GM19099 (cell line): ENCODE measurements at regions not wholly inside any gene's neighbourhood (a gene's known extent, or its start where the extent isn't known, plus 50 kb on each side); places are given as distances from the start of the nearest gene placed in this dataset.

Experiments used
- POLR2A ChIP-seq: IDR thresholded peaks from 3 replicates; pipeline ENCODE4 v1.6.1; 2011; ENCODE audit warnings: low read depth; ENCODE audit not compliant: insufficient read length; ENCODE audit errors: extremely low read depth

DNA sequence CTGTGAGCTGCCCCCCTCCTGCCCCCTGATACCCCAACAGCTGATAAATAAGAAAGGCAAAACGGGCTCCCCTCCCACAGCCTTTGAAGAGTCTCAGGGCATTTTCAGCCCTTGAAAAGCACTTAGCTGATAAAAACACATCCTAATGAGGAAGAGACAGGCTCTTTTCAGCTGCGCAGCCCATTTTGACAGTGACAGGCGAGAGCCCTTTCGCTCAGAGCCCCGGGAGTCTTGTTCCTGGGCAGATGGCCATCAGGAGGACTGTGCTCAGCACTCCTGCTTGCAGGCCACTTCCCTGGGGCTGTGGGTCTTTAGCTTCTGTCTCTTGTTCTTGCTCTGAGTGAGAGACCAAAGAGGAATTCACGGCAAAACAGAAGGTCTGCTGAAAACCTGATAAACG is 757.2 kb downstream of the BRD1 start:
- no peak for TF ChIP-seq POLR2A

DNA sequence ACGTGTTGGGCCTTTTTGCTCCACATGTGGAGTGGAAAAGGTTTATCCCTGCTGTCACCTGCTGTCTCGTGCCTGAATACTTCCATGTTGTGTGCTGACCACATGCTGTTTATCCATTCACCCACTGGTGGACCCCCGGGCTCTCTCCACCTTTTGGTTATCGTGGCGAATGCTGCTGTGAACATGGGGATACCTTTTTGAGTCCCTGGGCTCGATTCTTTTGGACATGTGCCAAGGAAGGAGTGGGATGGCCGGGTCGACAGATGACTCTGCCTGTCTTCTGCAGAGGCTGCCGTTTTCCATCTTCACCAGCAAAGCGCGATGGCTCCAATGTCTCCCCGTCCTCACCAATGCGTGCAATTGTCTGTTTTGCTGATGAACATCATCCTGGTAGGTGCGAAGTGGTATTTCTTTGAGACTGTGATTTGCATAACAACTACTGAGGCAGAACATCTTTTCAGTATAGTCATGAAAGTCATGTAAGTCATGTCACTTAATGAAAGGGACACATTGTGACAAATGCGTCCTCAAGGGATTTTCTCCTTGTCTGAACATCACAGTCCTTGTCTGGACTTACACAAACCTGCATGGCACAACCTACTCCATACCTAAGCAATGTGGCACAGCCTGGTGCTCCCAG is 758.7 kb downstream of the BRD1 start:
- TF ChIP-seq POLR2A, result no peak

DNA sequence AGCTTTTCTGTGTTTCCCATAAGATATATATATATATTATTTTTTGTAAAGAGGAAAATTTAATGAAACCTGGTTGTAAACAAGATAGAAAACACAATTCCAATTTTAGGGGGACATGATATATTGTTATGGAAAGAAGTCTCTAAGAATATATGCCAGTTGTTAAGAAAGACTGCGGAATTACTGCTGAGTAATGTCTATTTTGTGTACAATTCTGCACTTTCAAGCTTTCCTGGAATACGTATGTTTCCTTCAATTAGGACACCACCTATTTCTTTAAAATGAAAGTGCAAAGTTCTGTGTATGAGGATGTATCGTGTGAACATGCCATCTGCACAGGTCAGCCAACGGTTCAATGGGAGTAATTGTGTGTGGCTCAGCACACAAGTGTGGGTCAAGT is 760.2 kb downstream of the BRD1 start:
- TF ChIP-seq POLR2A, result no peak

DNA sequence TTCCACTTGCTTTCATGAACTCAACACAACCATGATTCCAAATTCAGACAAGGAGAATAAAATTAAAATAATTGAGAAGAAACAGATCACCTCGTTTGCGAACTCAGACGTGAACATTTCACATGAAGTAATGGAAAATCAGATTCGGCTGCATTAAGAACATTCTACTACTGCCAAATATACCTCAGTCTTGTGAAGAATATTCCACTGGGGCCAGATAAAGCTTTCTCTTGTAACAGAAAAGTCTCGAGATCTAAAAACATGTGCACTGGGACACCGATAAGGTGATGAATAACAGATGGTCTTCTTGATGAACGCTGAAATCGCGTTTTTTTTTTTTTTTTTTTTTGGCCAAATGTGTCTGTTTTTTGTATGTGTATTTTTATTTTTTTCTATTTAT is 761.1 kb downstream of the BRD1 start:
- no peak for TF ChIP-seq POLR2A

DNA sequence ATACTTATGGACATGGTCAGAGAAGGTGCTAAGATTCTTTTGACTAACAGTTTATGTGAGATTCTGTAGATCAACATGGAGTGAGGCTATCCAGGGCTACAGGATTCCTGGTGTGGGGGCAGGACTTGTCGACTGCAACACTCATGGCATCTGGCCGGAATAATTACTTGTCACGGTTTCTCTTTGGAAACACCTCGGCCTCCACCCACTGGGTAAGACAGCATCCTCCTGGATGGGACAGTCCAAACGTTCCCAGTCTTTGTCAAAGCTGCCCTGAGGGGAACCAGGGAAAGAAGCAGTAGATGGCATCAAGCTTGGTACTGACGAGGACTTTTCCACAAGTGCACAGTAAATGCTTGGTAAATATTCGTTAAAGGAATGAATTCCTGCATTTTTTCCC is 762.8 kb downstream of the BRD1 start:
- TF ChIP-seq POLR2A, result no peak

DNA sequence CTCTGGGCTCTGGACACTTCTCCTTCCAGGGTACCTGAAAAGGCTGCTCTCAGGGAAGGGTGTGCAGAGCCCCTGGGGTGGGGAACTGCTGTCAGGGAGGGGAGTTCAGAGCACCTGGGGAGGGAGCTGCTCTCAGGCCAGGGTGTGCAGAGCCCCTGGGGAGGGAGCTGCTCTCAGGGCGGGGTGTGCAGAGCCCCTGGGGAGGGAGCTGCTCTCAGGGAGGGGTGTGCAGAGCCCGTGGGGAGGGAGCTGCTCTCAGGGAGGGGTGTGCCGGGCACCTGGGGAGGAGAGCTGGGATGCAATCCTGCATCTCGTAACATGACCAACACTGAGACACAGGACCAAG is 764.2 kb downstream of the BRD1 start:
- TF ChIP-seq POLR2A, result no peak

DNA sequence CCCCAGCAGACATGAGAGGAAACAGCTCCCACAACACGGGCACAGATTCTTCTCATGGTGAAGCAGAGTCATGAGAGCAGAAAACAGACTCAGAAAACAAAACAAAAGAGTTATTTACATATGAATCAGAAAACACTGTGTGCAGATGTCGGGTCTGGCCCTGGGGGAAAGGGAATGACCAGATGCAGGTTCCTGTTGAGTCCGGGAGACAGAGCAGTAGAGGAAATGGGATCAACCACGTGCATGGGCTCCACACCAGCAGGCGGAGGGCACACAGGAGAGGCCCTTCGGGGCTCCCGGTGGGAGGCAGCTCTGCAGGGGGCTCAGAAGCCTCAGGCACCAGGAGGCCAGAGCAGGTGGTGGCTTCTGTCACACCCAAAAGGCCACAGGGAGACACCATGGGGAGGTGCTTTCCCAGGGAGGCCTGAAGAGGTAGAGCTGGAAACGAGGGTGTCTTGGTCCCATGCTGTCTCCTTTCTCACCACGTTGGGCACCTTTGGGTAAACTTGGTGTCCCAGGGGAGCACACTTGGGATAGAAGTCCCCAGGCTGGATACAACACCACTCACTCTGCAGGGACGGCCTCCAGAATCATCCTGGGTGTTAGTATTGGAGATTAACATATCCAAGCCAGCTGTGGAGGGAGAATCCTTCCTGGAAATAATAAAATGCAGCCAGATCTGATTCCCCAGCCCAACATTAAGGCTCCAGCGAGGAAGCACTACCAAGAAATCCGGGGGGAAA is 764.7 kb downstream of the BRD1 start:
- TF ChIP-seq POLR2A, result no peak

DNA sequence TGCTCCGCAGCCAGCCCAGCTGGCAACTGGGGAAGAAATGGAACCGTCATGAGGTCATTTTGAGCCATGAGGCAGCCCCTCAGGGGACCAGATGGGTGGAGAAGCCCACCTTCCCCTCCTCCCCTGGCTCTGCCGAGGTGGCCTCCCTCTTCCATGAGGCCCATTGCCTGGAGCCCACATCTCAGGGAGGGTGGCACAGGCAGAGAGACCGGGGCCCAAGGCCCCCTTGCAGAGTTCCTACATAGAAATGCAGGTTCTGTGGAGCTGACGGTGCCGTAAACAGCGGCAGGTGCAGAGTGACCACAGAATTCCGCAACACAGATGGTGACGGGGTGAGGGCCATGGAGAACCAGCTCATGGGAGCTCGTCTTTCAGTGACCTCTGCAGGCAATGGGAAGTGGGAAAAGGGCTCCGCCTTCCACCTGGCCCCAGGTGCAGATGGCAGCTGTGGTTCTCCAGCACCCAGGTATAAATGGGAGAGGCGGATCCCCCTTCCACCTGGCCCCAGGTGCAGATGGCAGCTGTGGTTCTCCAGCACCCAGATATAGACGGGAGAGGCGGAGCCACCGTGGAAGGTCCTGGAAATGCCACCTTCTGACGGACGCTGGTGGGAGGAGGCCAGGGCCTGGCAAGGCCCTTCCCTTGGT is 765.4 kb downstream of the BRD1 start:
- TF ChIP-seq POLR2A, result no peak

DNA sequence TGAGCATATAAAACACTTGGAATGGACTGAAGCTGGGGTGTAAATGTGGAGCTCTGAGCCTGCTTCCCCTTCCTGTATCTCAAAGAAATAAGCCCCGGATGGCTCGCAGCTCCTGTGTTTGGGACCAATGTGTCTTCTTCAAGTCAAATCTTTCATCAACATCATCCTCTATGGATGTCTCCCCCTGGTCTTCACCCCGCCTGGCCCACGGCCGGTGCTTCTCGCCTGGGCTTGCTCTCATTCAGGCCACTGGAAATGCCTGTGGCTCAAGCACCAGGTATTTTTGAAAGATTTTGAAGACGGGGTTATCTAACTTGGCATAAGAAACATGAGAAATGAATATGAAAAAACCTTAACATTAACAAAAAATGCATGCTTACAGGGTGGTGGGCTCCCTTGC is 769.8 kb downstream of the BRD1 start:
- no peak for TF ChIP-seq POLR2A

DNA sequence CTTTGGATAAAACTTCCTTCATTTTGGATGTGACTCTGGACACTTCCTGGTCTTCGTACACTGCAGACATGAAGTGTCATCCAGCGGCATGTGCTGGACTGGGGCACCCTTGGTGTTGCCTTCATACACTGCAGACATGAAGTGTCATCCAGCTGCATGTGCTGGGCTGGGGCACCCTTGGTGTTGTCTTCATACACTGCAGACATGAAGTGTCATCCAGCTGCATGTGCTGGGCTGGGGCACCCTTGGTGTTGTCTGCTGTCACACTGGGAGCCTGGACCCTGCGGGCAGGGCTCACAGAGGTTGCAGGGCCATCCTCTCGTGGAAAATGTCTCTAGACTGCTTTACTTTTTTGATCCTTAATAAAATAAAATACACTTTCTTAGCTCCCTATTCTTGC is 771.4 kb downstream of the BRD1 start:
- no peak for TF ChIP-seq POLR2A

DNA sequence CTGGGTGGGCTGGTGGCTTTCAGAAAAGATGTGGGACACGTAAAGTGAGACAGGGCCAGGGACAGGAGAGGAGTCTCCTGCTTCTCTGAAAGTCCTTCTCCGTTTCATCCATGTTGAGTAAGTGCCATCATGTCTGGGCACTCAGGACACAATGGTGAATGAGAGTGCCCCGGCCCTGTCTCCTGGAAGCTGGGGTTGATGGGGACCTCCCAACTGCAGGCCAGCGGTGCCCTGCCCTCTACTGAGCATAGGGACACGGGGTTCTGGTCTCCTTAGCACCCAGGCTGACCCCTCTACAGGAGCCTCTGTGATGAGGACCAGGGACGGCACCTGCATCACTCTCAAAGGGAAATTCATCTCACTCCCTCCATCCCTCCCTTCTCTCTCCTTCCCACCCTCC is 772.3 kb downstream of the BRD1 start:
- TF ChIP-seq POLR2A, result no peak

DNA sequence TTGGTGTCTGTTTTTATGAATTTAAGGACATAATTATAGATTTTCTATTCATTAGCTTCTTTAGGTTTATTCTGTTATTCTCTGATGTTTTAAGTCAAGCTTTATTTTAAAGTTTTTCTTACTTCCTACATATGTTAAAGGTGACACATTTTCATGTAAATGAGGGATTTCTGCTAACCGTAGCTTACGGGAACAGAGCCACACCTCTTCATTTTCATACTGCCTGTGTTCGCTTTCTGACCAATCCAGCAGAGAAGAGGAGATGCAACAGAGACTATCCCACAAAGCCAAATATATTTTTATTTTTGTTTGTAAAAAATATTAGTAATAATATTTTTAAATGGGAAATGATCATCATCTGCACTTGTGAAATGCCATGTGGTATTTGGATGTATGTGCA is 774.1 kb downstream of the BRD1 start:
- TF ChIP-seq POLR2A, result no peak

DNA sequence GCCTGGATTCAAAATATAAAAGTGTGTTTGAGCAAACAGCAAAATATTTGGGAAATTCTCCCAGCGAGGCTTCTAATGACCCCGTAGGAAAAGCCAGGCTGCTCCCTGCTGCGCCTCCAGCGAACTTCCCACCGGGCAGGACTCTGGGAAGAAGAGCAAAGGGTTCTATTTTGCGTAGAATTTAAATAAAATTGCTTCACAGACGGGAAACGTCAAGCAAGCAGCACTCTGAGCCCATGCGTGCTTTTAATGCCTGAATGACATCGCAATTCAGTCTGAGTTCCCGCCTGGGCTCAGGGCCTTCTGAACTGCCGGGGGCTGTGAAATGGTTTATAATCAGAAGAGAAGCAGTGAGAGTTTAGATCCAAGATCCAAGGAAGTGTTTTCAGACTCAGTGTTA is 775.1 kb downstream of the BRD1 start:
- no peak for TF ChIP-seq POLR2A

DNA sequence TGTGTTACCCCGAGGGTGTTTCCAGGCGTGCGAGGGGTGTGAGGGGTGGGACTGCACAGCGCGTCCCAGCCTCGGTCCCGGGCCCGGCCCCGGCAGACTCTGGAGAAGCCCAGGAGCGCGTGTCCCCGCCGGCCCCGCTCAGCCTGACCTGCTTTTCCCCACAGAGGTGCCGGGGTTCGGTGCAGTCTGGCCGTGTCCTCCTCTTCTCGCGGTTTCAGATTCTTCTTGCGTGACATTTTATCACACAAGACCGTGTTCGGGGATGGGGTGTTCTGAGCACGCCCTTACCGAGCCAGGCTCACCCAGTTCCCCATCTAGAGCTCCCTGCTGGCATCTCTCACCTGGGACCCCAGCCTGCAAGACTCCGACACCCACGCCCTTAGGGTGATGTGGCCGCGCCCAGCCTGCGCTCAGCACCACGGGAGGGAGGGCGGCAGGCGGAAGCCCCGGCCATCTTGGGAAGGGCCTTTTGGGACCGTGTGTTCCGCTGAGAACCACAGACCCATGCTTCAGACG is 775.6 kb downstream of the BRD1 start:
- TF ChIP-seq POLR2A, result no peak

DNA sequence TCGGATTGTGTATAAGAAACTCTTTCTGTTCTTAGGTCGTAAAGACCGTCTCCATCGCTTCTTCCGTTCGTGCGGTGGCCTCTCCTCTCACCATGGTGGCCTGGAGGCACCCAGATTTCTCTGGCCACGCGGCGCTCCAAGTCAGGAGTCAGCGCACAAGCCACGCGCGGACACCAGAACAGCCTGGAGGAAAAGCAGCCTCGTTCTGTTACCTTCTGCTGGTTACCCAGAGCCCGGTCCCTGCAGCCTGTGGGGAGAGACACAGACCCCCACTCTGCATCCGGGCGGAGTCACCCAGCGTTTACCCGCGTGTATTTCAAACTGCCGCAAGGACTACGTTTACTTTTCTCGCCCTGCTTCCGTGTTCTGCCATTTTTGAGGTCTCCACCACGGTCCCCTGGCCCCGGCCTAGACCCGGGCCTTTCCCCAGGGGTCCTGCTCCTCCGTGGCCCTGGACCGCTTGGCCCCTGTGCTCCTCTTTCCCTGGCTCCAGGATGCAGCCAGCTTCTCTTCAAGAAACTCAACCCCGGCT is 776.1 kb downstream of the BRD1 start:
- TF ChIP-seq POLR2A, result no peak

DNA sequence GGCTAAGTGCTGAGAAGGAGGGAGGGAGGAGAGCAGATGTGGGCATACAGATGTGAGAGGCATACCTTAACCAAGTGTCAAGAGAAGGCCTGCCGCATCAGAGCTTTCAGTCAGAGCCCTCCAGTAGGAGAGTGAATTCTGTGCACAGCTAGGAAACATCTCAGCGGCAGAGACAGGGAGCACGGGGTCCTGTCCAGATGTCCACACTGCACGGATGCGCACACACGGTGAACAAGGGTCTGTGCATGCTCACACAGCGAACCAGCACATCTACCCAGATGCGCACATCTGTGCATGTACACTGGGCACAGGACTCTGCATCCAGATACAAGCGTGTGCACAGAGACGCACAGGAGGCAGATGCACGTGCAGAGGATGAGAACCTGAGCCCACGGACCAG is 778.0 kb downstream of the BRD1 start:
- TF ChIP-seq POLR2A, result no peak

DNA sequence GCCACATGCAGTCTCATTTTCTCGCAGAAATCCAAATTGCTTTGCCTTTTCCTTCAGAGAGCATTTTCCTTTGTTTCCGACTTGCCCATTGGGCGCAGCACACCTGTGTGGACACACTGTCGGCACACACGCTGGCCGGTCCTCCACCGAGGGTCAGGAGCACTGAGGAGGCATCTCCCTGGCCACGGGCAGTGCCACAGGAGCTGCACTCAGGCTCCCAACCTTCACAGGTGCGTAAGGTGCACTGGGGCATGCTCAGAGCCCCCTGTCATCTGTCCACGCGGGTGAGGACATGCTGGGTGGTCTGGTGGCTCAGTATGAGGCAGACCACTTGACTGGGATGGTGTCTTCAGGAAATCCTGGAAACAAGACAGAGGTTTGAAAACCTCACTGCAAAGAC is 779.1 kb downstream of the BRD1 start:
- TF ChIP-seq POLR2A, result no peak

DNA sequence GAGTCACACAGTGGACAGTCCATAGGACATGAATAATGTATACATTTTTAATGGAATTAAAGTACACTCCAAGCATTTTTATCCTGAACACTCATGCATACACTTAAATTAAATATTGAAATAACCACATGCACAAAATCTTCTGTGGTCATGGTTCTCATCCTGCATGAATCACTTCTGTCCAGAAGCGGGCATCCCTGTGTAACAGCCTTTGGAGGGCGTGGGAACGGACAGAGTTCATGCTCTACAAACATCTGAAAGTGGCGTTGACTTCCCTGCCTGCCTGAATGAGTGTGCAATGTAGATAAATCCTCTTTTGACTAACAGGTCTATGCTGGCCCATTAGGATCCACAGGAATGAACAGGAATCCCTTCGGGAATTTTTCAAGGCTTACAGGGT is 780.2 kb downstream of the BRD1 start:
- no peak for TF ChIP-seq POLR2A
